ENCODE measurements at regions not wholly inside any gene's neighbourhood (a gene's known extent, or its start where the extent isn't known, plus 50 kb on each side); places are given as distances from the start of the nearest gene placed in this dataset.

- TF ChIP-seq CTCF (IDR thresholded peaks at IDR 0.05) (no peak), RFX5 (IDR thresholded peaks at IDR 0.05) (no peak), NPAS2 (CRISPR knock-in tag; IDR thresholded peaks at IDR 0.05; ENCODE audit: borderline replicate concordance) (no peak), MAZ (IDR thresholded peaks at IDR 0.05; ENCODE audit: borderline replicate concordance, low read depth, low read length) (no peak), REST (IDR thresholded peaks at IDR 0.05) (no peak), BCL3 (IDR thresholded peaks at IDR 0.05) (no peak), KDM1A (IDR thresholded peaks at IDR 0.05; ENCODE audit: low read depth) (no peak), RAD21 (conservative IDR thresholded peaks at IDR 0.05 in 1 of 2, IDR thresholded peaks at IDR 0.05 in 1 of 2) (no peak), POLR2A (IDR thresholded peaks at IDR 0.05; ENCODE audit: low read length) (no peak), PBX3 (IDR thresholded peaks at IDR 0.05) (no peak), ZFP36 (IDR thresholded peaks at IDR 0.05; ENCODE audit: borderline replicate concordance, partially characterized antibody) (no peak), ZNF302 (CRISPR knock-in tag; IDR thresholded peaks at IDR 0.05) (no peak), RNF2 (IDR thresholded peaks at IDR 0.05; ENCODE audit: borderline replicate concordance, low read depth) (no peak)
These were observed 929.8 kb downstream of the KCNJ2 start for GRCh38 chr17:71099003-71099714.
